HEK293 (cell line): ENCODE measurements at regions not wholly inside any gene's neighbourhood (a gene's known extent, or its start where the extent isn't known, plus 50 kb on each side); places are given as distances from the start of the nearest gene placed in this dataset.

Source experiments
- CTCF ChIA-PET: fragments of 350-600 bp; formaldehyde crosslinking; extraction: SDS; loops from one replicate; lab custom pipeline; 2021; ENCODE audit warnings: antibody characterized with exemption; lab: Yijun Ruan, JAX
- POLR2A ChIA-PET: fragments of 300-600 bp; formaldehyde crosslinking; extraction: SDS; loops from one replicate; lab custom pipeline; 2020; ENCODE audit warnings: antibody characterized with exemption, inconsistent platforms; lab: Yijun Ruan, JAX
- H3K27ac ChIP-seq: fragments of 200-500 bp; sonication (Bioruptor generic); 2 replicates; pipeline ENCODE4 v1.5.1; 2014; ENCODE audit warnings: low read depth, low read length, control low read depth, inconsistent platforms; ENCODE audit errors: extremely low read depth
- H3K36me3 ChIP-seq, 2 experiments: fragments of 200-500 bp in 1 of 2; sonication (Bioruptor generic) in 1 of 2; 1 replicate in 1 of 2; 2 replicates in 1 of 2; pipeline ENCODE4 v1.5.1; 2014 to 2017; ENCODE audit warnings: inconsistent platforms in 2 of 2, low read length in 2 of 2; ENCODE audit not compliant: control insufficient read depth in 2 of 2, insufficient read depth in 1 of 2
- H3K4me1 ChIP-seq: fragments of 200-500 bp; sonication (Bioruptor generic); 2 replicates; pipeline ENCODE4 v1.5.1; 2014; ENCODE audit warnings: mild to moderate bottlenecking, low read length, inconsistent platforms; ENCODE audit not compliant: control insufficient read depth, insufficient read depth
- H3K4me3 ChIP-seq: 2 replicates; pipeline ENCODE4 v1.5.1; 2011; ENCODE audit warnings: low read depth, mild to moderate bottlenecking, control low read depth, low read length, moderate library complexity
- H3K9me3 ChIP-seq: fragments of 200-500 bp; sonication (Bioruptor generic); 2 replicates; pipeline ENCODE4 v1.5.1; 2014; ENCODE audit warnings: low read depth, low read length, inconsistent platforms; ENCODE audit not compliant: control insufficient read depth, insufficient read depth
- HOXC10 ChIP-seq: sonication (generic); formaldehyde crosslinking; IDR thresholded peaks from 2 replicates; pipeline ENCODE4 v1.8.1; 2023; ENCODE audit warnings: mild to moderate bottlenecking, missing genetic modification reagents
- KLF7 ChIP-seq: fragments of 450-650 bp; formaldehyde crosslinking; IDR thresholded peaks from 2 replicates; pipeline ENCODE4 v1.5.1; 2016; ENCODE audit warnings: missing biosample characterization, missing genetic modification characterization, borderline replicate concordance
- TCF7L2 ChIP-seq: IDR thresholded peaks from 2 replicates; pipeline ENCODE4 v1.6.1; 2011; ENCODE audit warnings: low read depth, mild to moderate bottlenecking, inconsistent platforms, low read length, moderate library complexity, borderline replicate concordance
- ZFP37 ChIP-seq: fragments of 450-650 bp; formaldehyde crosslinking; IDR thresholded peaks from 2 replicates; pipeline ENCODE4 v1.5.1; 2016; ENCODE audit warnings: missing biosample characterization, missing genetic modification characterization
- ZNF121 ChIP-seq: fragments of 450-650 bp; formaldehyde crosslinking; IDR thresholded peaks from 2 replicates; pipeline ENCODE4 v1.5.1; 2016; ENCODE audit warnings: missing biosample characterization, missing genetic modification characterization
- ZNF311 ChIP-seq: fragments of 450-650 bp; formaldehyde crosslinking; IDR thresholded peaks from 2 replicates; pipeline ENCODE4 v1.5.1; 2017; ENCODE audit warnings: missing biosample characterization, missing genetic modification characterization, borderline replicate concordance
- ZNF423 ChIP-seq: fragments of 450-650 bp; formaldehyde crosslinking; IDR thresholded peaks from 2 replicates; pipeline ENCODE4 v1.5.1; 2016; ENCODE audit warnings: missing biosample characterization, missing genetic modification characterization
- ZNF558 ChIP-seq: fragments of 450-650 bp; formaldehyde crosslinking; IDR thresholded peaks from 2 replicates; pipeline ENCODE4 v1.5.1; 2016; ENCODE audit warnings: missing biosample characterization, missing genetic modification characterization
- ZNF664 ChIP-seq: fragments of 450-650 bp; formaldehyde crosslinking; IDR thresholded peaks from 2 replicates; pipeline ENCODE4 v1.5.1; 2016; ENCODE audit warnings: missing biosample characterization, missing genetic modification characterization
- ZNF677 ChIP-seq: fragments of 450-650 bp; IDR thresholded peaks from 2 replicates; pipeline ENCODE4 v1.5.0; 2018; ENCODE audit warnings: missing biosample characterization, mild to moderate bottlenecking, missing genetic modification characterization, moderate library complexity
- ZNF76 ChIP-seq: fragments of 450-650 bp; formaldehyde crosslinking; IDR thresholded peaks from 2 replicates; pipeline ENCODE4; 2016; ENCODE audit warnings: low read depth, missing biosample characterization, missing genetic modification characterization, borderline replicate concordance
- ZNF777 ChIP-seq: fragments of 450-650 bp; formaldehyde crosslinking; IDR thresholded peaks from 2 replicates; pipeline ENCODE4 v1.5.1; 2017; ENCODE audit warnings: missing biosample characterization, missing genetic modification characterization, borderline replicate concordance
- TF ChIP-seq, protein P1 (sequence below): fragments of 450-650 bp; formaldehyde crosslinking; conservative IDR thresholded peaks from 2 replicates; pipeline ENCODE4 v1.5.1; 2016; ENCODE audit warnings: low read depth, missing biosample characterization, missing genetic modification characterization
- TF ChIP-seq, protein P2 (sequence below): fragments of 450-650 bp; formaldehyde crosslinking; IDR thresholded peaks from 2 replicates; pipeline ENCODE4 v1.5.1; 2016; ENCODE audit warnings: missing biosample characterization, missing genetic modification characterization
- TF ChIP-seq, protein P3 (sequence below): fragments of 450-650 bp; formaldehyde crosslinking; IDR thresholded peaks from 2 replicates; pipeline ENCODE4 v1.5.1; 2016; ENCODE audit warnings: missing biosample characterization, missing genetic modification characterization, borderline replicate concordance

DNA sequence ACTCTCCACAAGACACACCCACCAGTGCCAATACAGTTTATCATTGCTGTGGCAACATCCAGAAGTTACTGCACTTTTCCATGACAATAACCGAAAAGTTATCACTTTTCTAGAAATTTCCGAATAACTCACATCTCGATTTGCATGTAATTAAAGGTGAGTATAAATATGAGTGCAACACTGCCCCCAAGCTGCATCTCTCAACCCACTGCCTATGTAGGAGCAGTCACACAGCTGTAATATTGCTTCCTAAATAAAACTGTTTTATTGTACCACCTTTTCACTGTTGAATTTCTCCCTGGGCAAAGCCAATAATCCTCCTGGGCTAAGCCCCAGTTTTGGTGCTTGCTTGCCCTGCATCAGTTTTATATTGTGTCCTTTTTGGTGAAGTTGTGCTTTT is 601.0 kb upstream of the EPHA6 start:
- Histone ChIP-seq H3K4me3 (no peak overlapping the region), H3K36me3 (no peaks in the 10 kb centered on the region), H3K4me1 (no peaks in the 10 kb centered on the region), H3K9me3 (no peaks in the 10 kb centered on the region), H3K27ac (no peak overlapping the region)
- CTCF ChIA-PET = no interaction called here
- no peak for TF ChIP-seq ZNF677
- TF ChIP-seq, protein P1, sequence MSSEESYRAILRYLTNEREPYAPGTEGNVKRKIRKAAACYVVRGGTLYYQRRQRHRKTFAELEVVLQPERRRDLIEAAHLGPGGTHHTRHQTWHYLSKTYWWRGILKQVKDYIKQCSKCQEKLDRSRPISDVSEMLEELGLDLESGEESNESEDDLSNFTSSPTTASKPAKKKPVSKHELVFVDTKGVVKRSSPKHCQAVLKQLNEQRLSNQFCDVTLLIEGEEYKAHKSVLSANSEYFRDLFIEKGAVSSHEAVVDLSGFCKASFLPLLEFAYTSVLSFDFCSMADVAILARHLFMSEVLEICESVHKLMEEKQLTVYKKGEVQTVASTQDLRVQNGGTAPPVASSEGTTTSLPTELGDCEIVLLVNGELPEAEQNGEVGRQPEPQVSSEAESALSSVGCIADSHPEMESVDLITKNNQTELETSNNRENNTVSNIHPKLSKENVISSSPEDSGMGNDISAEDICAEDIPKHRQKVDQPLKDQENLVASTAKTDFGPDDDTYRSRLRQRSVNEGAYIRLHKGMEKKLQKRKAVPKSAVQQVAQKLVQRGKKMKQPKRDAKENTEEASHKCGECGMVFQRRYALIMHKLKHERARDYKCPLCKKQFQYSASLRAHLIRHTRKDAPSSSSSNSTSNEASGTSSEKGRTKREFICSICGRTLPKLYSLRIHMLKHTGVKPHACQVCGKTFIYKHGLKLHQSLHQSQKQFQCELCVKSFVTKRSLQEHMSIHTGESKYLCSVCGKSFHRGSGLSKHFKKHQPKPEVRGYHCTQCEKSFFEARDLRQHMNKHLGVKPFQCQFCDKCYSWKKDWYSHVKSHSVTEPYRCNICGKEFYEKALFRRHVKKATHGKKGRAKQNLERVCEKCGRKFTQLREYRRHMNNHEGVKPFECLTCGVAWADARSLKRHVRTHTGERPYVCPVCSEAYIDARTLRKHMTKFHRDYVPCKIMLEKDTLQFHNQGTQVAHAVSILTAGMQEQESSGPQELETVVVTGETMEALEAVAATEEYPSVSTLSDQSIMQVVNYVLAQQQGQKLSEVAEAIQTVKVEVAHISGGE = no peak
- TF ChIP-seq ZNF664 (tag by site-specific recombination) = no peak
- no peak for TF ChIP-seq ZNF777 (tag by site-specific recombination)
- no peak for TF ChIP-seq ZNF76 (tag by site-specific recombination)
- no peak for TF ChIP-seq ZNF558 (tag by site-specific recombination)
- TF ChIP-seq ZNF121 (tag by site-specific recombination) = no peak
- TF ChIP-seq, protein P2, sequence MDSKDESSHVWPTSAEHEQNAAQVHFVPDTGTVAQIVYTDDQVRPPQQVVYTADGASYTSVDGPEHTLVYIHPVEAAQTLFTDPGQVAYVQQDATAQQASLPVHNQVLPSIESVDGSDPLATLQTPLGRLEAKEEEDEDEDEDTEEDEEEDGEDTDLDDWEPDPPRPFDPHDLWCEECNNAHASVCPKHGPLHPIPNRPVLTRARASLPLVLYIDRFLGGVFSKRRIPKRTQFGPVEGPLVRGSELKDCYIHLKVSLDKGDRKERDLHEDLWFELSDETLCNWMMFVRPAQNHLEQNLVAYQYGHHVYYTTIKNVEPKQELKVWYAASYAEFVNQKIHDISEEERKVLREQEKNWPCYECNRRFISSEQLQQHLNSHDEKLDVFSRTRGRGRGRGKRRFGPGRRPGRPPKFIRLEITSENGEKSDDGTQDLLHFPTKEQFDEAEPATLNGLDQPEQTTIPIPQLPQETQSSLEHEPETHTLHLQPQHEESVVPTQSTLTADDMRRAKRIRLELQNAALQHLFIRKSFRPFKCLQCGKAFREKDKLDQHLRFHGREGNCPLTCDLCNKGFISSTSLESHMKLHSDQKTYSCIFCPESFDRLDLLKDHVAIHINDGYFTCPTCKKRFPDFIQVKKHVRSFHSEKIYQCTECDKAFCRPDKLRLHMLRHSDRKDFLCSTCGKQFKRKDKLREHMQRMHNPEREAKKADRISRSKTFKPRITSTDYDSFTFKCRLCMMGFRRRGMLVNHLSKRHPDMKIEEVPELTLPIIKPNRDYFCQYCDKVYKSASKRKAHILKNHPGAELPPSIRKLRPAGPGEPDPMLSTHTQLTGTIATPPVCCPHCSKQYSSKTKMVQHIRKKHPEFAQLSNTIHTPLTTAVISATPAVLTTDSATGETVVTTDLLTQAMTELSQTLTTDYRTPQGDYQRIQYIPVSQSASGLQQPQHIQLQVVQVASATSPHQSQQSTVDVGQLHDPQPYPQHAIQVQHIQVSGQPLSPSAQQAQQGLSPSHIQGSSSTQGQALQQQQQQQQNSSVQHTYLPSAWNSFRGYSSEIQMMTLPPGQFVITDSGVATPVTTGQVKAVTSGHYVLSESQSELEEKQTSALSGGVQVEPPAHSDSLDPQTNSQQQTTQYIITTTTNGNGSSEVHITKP (tag by site-specific recombination) = no peak
- TF ChIP-seq ZNF311 (tag by site-specific recombination) = no peak
- TF ChIP-seq KLF7 (tag by site-specific recombination) = no peak
- TF ChIP-seq, protein P3, sequence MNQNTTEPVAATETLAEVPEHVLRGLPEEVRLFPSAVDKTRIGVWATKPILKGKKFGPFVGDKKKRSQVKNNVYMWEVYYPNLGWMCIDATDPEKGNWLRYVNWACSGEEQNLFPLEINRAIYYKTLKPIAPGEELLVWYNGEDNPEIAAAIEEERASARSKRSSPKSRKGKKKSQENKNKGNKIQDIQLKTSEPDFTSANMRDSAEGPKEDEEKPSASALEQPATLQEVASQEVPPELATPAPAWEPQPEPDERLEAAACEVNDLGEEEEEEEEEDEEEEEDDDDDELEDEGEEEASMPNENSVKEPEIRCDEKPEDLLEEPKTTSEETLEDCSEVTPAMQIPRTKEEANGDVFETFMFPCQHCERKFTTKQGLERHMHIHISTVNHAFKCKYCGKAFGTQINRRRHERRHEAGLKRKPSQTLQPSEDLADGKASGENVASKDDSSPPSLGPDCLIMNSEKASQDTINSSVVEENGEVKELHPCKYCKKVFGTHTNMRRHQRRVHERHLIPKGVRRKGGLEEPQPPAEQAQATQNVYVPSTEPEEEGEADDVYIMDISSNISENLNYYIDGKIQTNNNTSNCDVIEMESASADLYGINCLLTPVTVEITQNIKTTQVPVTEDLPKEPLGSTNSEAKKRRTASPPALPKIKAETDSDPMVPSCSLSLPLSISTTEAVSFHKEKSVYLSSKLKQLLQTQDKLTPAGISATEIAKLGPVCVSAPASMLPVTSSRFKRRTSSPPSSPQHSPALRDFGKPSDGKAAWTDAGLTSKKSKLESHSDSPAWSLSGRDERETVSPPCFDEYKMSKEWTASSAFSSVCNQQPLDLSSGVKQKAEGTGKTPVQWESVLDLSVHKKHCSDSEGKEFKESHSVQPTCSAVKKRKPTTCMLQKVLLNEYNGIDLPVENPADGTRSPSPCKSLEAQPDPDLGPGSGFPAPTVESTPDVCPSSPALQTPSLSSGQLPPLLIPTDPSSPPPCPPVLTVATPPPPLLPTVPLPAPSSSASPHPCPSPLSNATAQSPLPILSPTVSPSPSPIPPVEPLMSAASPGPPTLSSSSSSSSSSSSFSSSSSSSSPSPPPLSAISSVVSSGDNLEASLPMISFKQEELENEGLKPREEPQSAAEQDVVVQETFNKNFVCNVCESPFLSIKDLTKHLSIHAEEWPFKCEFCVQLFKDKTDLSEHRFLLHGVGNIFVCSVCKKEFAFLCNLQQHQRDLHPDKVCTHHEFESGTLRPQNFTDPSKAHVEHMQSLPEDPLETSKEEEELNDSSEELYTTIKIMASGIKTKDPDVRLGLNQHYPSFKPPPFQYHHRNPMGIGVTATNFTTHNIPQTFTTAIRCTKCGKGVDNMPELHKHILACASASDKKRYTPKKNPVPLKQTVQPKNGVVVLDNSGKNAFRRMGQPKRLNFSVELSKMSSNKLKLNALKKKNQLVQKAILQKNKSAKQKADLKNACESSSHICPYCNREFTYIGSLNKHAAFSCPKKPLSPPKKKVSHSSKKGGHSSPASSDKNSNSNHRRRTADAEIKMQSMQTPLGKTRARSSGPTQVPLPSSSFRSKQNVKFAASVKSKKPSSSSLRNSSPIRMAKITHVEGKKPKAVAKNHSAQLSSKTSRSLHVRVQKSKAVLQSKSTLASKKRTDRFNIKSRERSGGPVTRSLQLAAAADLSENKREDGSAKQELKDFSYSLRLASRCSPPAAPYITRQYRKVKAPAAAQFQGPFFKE (tag by site-specific recombination) = no peak
- POLR2A ChIA-PET = no interaction called here

DNA sequence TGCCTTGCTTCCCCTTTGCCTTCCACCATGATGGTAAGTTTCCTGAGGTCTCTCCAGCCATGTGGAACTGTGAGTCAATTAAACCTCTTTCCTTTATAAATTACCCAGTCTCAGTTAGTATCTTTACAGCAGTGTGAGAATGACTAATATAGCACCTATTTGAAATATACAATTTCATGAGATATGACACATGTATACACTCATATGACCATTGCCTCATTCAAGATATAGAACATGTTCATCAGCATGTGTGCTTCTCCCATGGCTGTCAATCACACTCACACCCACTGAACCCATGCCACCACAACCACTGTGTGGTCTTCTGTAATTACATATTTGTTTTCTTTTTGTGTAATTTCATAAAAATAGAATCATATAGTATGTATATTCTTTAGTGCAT is 599.5 kb upstream of the EPHA6 start:
- CTCF ChIA-PET = no interaction called here
- no peaks in the 10 kb centered on the region for H3K9me3 ChIP-seq
- no peak for TF ChIP-seq TCF7L2
- no peak for TF ChIP-seq HOXC10 (CRISPR knock-in tag)
- no peak for TF ChIP-seq ZNF423
- no peak for TF ChIP-seq ZFP37 (tag by site-specific recombination)
- TF ChIP-seq, all 188 proteins: peak for 0
- no peak overlapping the region for H3K27ac ChIP-seq
- POLR2A ChIA-PET = no interaction called here
- H3K4me1 ChIP-seq = no peaks in the 10 kb centered on the region
- H3K4me3 ChIP-seq = no peak overlapping the region
- no peaks in the 10 kb centered on the region for H3K36me3 ChIP-seq
